Transverse colon (tissue), 4 donors: ENCODE measurements at regions not wholly inside any gene's neighbourhood (a gene's known extent, or its start where the extent isn't known, plus 50 kb on each side); places are given as distances from the start of the nearest gene placed in this dataset.

Experiments used
- POLR2A ChIP-seq: fragments of 450-650 bp; IDR thresholded peaks from one replicate; pipeline ENCODE4 v1.6.1; 2016; ENCODE audit warnings: antibody characterized with exemption, mild to moderate bottlenecking, moderate library complexity
- POLR2AphosphoS5 ChIP-seq, 3 donors: sonication (generic); formaldehyde crosslinking; IDR thresholded peaks; one replicate each; pipeline ENCODE4 v1.6.1; 2016; ENCODE audit warnings: antibody characterized with exemption in 3 of 3
- TF ChIP-seq, protein P1 (sequence below), 5 experiments: fragments of 200-600 bp in 3 of 5; fragments of 450-650 bp in 2 of 5; sonication (generic) in 3 of 5; IDR thresholded peaks; 1 replicate in 2 of 5; 2 replicates in 3 of 5; pipeline ENCODE4 v1.5.1; 2016 to 2017; ENCODE audit warnings: antibody characterized with exemption in 5 of 5, inconsistent platforms in 3 of 5, mild to moderate bottlenecking in 2 of 5, moderate library complexity in 1 of 5

DNA sequence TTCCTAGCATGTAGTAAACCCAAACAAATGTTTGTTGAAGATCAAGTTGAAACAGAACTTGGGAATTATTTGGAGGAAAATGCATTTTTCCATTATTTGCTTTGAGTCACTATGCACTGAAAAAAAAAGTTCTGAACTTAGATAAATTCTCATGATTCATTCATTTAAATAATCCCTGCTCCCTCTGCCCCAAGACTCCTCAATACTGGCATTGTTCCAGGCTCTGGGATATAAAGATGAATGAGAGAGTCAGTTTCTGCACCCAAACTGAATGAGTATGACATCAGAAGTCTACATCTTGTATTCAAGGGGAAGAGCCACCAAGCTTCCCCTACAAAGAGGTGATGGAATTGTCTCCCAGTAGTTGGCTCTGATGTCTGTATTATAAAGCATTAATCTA lies 123.9 kb downstream of the SEC61B start:
- TF ChIP-seq POLR2AphosphoS5 (IDR thresholded peaks at IDR 0.05) (no peak), POLR2A (no peak)
- TF ChIP-seq, protein P1, sequence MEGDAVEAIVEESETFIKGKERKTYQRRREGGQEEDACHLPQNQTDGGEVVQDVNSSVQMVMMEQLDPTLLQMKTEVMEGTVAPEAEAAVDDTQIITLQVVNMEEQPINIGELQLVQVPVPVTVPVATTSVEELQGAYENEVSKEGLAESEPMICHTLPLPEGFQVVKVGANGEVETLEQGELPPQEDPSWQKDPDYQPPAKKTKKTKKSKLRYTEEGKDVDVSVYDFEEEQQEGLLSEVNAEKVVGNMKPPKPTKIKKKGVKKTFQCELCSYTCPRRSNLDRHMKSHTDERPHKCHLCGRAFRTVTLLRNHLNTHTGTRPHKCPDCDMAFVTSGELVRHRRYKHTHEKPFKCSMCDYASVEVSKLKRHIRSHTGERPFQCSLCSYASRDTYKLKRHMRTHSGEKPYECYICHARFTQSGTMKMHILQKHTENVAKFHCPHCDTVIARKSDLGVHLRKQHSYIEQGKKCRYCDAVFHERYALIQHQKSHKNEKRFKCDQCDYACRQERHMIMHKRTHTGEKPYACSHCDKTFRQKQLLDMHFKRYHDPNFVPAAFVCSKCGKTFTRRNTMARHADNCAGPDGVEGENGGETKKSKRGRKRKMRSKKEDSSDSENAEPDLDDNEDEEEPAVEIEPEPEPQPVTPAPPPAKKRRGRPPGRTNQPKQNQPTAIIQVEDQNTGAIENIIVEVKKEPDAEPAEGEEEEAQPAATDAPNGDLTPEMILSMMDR (IDR thresholded peaks at IDR 0.05) = no peak
